ENCODE measurements at regions not wholly inside any gene's neighbourhood (a gene's known extent, or its start where the extent isn't known, plus 50 kb on each side); places are given as distances from the start of the nearest gene placed in this dataset.

DNA sequence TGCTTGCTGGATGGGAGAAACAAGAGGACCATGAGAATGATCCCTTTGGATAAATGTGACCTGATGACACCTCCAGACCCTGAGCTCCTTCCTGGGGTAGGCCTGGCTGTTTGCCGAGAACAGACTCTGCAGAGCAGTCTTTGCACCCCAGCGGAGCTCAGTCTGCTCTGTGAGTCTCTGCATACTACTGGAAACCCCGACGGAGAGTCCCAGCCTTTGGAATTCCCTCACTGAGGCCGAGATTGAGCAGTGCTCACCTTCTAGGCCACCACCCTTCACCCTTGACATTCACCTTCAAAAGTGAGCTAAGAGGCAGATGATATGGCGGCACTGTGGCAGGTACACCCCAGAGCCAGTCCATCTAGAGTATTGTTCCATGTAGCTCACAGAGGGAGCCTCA, 172.2 kb upstream of the CDH13 start:
- TF ChIP-seq FOXK2 (IDR thresholded peaks at IDR 0.05) (no peak), LEF1 (IDR thresholded peaks at IDR 0.05; ENCODE audit: borderline replicate concordance) (no peak), SP1 (IDR thresholded peaks at IDR 0.05) (no peak), ARNT (IDR thresholded peaks at IDR 0.05) (no peak), TARDBP (IDR thresholded peaks at IDR 0.05) (no peak), HDGF (IDR thresholded peaks at IDR 0.05; ENCODE audit: borderline replicate concordance) (no peak)

Data from HEK293T (cell line).